ENCODE measurements at regions not wholly inside any gene's neighbourhood (a gene's known extent, or its start where the extent isn't known, plus 50 kb on each side); places are given as distances from the start of the nearest gene placed in this dataset.
"Not testable (repeated sequence)": the region's sequence is repeated elsewhere in the genome, so short reads cannot be mapped to it uniquely, and the experiment has no call there.

GRCh38 chr10:78435484-78436221 is 402.0 kb downstream of the RPS24 start:
- no peak for DNase-seq (ENCODE audit: low spot score)
- intact Hi-C loops (cut with micrococcal nuclease), result no loop called here
- H3K27ac Mint-ChIP-seq, result no peak overlapping the region
- no peaks in the 10 kb centered on the region for H3K36me3 Mint-ChIP-seq (ENCODE audit: low read depth)
- no peaks in the 10 kb centered on the region for H3K4me1 Mint-ChIP-seq (ENCODE audit: low read depth)
- H3K27me3 Mint-ChIP-seq (ENCODE audit: insufficient read depth), result peaks cover 2% of the 10 kb centered on the region
- no peaks in the 10 kb centered on the region for H3K9me3 Mint-ChIP-seq
- H3K4me3 Mint-ChIP-seq, result no peak overlapping the region

- Mint-ChIP-seq H3K9me3 (no peaks in the 10 kb centered on the region), H3K4me1 (ENCODE audit: low read depth) (no peaks in the 10 kb centered on the region), H3K36me3 (ENCODE audit: low read depth) (no peaks in the 10 kb centered on the region), H3K4me3 (no peak overlapping the region), H3K27ac (no peak overlapping the region), H3K27me3 (ENCODE audit: insufficient read depth) (peaks cover 2% of the 10 kb centered on the region)
- DNase-seq (ENCODE audit: low spot score), result no peak
- intact Hi-C loops (cut with micrococcal nuclease), result no loop called here
Observed at GRCh38 chr10:78436222-78436573, 402.5 kb downstream of the RPS24 start.

GRCh38 chr10:78436706-78437406 is 403.2 kb downstream of the RPS24 start:
- Mint-ChIP-seq H3K4me3 (no peak overlapping the region), H3K36me3 (ENCODE audit: low read depth) (no peaks in the 10 kb centered on the region), H3K4me1 (ENCODE audit: low read depth) (no peaks in the 10 kb centered on the region), H3K27ac (no peak overlapping the region), H3K9me3 (no peaks in the 10 kb centered on the region), H3K27me3 (ENCODE audit: insufficient read depth) (peaks cover 2% of the 10 kb centered on the region)
- intact Hi-C loops (cut with micrococcal nuclease), result no loop called here
- DNase-seq (ENCODE audit: low spot score), result no peak

GRCh38 chr10:78437407-78437768 is 403.7 kb downstream of the RPS24 start:
- no peaks in the 10 kb centered on the region for H3K36me3 Mint-ChIP-seq (ENCODE audit: low read depth)
- H3K9me3 Mint-ChIP-seq, result no peaks in the 10 kb centered on the region
- H3K4me3 Mint-ChIP-seq, result no peak overlapping the region
- H3K27ac Mint-ChIP-seq, result no peak overlapping the region
- no peaks in the 10 kb centered on the region for H3K27me3 Mint-ChIP-seq (ENCODE audit: insufficient read depth)
- DNase-seq (ENCODE audit: low spot score), result no peak
- intact Hi-C loops (cut with micrococcal nuclease), result no loop called here
- H3K4me1 Mint-ChIP-seq (ENCODE audit: low read depth), result no peaks in the 10 kb centered on the region

DNA sequence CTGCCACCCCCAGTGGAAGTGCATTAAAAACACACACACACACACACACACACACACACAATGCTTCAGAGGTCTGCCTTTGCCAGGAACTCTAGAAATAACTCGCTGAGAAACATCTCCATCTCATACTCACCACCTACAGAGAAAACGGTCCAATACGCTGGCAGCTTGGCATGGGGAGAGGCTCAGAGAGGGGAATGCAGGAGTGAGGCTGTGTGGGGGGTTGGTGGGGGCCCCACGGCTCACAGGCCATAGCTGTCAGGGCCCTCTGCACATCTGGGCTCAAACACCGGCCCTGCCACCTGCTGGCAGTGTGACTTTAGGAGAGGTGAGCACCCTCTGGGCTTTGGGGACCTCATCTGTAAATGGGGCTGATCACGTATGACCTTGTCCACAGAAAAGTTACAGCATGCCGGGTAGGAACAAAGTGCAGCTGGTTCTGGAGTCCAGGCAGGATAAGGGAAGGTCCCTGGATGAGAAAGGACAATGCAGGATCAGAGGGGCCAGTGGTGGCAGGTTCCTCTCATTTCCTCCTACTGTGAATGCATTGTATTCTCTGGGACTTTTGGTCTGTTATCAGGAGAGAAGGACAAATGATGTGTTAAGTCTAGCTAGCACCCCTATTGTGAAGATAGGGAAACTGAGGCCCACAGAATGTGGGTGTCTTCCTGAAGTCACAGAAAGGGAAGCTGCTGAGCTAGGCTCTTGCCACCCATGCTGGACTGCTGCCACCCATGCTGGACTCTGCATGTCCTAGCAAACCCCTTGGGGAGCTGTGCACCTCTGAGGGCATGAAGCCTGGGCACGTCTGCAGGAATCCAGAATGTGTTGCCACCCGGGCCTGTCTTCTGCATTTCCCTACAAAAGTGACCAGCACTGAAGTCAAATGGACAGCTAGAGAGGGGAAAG is 404.6 kb downstream of the RPS24 start:
- H3K4me1 Mint-ChIP-seq (ENCODE audit: low read depth), result no peaks in the 10 kb centered on the region
- no peak overlapping the region for H3K27ac Mint-ChIP-seq
- H3K9me3 Mint-ChIP-seq, result no peaks in the 10 kb centered on the region

DNA sequence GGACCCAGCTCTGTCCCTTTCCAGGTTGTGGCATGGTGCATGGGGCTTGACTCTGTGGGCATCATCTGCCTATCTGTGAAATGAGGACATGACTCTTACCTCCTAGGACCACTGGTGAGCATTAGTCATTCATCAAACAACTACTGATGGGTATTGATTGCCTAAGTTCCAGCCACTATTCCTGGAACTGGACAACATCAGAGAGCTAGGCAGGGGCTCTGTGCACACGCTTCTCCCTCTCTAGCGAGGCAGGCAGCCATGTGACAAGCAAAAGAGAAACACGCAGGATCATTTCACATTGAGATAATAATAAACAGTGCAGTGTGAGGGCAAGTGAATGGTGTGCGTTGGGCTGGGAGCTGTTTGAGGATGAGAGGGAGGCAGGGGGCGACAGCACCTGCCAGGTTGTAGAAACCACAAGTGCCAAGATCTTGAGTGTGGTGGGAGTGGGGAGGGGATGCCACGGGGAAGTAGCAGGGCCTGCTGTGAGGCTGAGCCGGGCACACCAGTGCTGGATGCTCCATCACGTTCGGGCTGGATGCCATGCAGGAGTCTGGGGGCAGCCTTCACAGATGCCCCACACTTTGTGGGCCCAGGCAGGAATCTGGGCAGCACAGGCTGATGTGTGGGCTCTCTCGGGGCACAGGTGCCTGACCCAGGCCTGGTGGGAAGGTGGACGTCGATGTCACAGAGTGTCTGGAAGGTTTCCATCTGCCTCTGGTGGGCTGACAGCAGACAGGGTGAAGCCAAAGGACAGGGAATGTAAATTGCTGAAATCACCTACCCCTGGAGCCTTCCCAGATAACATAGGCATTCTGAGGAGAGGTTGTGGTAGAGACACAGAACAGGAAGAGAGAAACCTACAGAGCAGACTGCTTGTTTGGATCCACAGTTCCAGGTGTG is 405.5 kb downstream of the RPS24 start:
- H3K36me3 Mint-ChIP-seq (ENCODE audit: low read depth), result no peaks in the 10 kb centered on the region
- H3K27ac Mint-ChIP-seq, result no peak overlapping the region
- H3K9me3 Mint-ChIP-seq, result no peaks in the 10 kb centered on the region
- no peaks in the 10 kb centered on the region for H3K4me1 Mint-ChIP-seq (ENCODE audit: low read depth)
- intact Hi-C loops (cut with micrococcal nuclease), result no loop called here
- no peak for DNase-seq (ENCODE audit: low spot score)
- peaks cover 2% of the 10 kb centered on the region for H3K27me3 Mint-ChIP-seq (ENCODE audit: insufficient read depth)
- H3K4me3 Mint-ChIP-seq, result no peak overlapping the region

More for the DNA sequence above, 404.6 kb downstream of the RPS24 start:
- Mint-ChIP-seq H3K27me3 (ENCODE audit: insufficient read depth) (no peaks in the 10 kb centered on the region), H3K36me3 (ENCODE audit: low read depth) (no peaks in the 10 kb centered on the region), H3K4me3 (no peak overlapping the region)
- peak; percentile 1 for DNase-seq (ENCODE audit: low spot score)
- intact Hi-C loops (cut with micrococcal nuclease), result no loop called here

GRCh38 chr10:78441010-78441409 is 407.3 kb downstream of the RPS24 start:
- Mint-ChIP-seq H3K4me3 (no peak overlapping the region), H3K36me3 (ENCODE audit: low read depth) (no peaks in the 10 kb centered on the region), H3K27ac (no peak overlapping the region), H3K9me3 (no peaks in the 10 kb centered on the region), H3K27me3 (ENCODE audit: insufficient read depth) (peaks cover 2% of the 10 kb centered on the region), H3K4me1 (ENCODE audit: low read depth) (no peaks in the 10 kb centered on the region)
- DNase-seq (ENCODE audit: low spot score), result no peak
- intact Hi-C loops (cut with micrococcal nuclease), result no loop called here

DNA sequence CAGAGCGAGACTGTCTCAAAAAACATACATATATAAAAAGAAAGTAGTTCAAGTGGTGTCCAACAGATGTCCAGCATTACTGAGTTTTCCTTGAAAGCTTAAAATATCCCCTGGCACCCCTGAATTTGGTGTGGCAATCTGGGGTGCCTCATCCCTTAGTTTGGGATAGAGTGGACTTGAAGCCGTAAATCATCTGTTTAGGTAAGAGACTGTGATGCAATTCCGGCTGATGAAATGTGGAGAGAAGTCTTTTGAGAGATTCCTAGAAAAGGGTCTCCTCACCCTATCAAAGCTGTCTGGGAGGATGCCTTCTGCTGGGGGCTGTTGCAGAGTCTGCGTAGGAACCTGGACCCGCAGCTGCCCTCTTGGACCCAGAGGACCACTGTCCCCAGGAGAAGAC is 408.0 kb downstream of the RPS24 start:
- Mint-ChIP-seq H3K27me3 (ENCODE audit: insufficient read depth) (peaks cover 2% of the 10 kb centered on the region), H3K4me3 (no peak overlapping the region), H3K36me3 (ENCODE audit: low read depth) (no peaks in the 10 kb centered on the region), H3K9me3 (no peaks in the 10 kb centered on the region), H3K27ac (no peak overlapping the region), H3K4me1 (ENCODE audit: low read depth) (no peaks in the 10 kb centered on the region)
- intact Hi-C loops (cut with micrococcal nuclease), result no loop called here
- no peak for DNase-seq (ENCODE audit: low spot score)

DNA sequence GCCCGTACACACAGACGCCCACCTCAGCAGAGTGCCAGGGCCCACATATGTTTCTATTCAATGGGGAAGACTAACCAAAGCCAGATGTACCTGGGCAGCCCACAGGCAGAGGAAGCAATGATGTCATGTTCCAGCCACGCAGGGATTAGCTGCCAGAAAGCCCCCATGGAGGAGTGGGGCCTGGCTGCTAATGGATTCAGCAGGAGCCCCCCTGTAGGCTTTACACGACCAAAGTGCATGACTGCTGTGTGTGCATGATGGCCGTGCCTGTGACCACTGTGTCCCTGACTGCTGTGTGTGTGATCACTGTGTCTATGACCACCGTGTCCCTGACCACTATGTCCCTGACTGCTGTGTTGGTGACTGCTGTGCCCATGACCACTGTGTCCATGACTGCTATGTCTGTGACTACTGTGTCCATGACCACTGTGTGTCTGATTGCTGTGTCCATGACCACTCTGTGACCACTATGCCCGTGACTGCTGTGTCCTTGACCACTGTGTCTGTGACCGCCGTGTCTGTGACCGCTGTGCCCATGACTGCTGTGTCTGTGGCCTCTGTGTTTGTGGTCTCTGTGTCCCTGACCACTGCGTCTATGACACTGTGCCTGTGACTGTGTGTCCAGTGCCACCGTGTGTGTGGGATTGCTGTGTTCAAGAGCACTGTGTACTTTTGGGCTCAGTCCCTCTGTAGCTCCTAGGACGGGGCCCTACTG is 409.3 kb downstream of the RPS24 start:
- no peak overlapping the region for H3K4me3 Mint-ChIP-seq
- H3K27me3 Mint-ChIP-seq (ENCODE audit: insufficient read depth), result peaks cover 2% of the 10 kb centered on the region
- no peak overlapping the region for H3K27ac Mint-ChIP-seq
- H3K36me3 Mint-ChIP-seq (ENCODE audit: low read depth), result no peaks in the 10 kb centered on the region
- H3K4me1 Mint-ChIP-seq (ENCODE audit: low read depth), result no peaks in the 10 kb centered on the region
- H3K9me3 Mint-ChIP-seq, result no peaks in the 10 kb centered on the region
- DNase-seq (ENCODE audit: low spot score), result no peak
- intact Hi-C loops (cut with micrococcal nuclease), result no loop called here

DNA sequence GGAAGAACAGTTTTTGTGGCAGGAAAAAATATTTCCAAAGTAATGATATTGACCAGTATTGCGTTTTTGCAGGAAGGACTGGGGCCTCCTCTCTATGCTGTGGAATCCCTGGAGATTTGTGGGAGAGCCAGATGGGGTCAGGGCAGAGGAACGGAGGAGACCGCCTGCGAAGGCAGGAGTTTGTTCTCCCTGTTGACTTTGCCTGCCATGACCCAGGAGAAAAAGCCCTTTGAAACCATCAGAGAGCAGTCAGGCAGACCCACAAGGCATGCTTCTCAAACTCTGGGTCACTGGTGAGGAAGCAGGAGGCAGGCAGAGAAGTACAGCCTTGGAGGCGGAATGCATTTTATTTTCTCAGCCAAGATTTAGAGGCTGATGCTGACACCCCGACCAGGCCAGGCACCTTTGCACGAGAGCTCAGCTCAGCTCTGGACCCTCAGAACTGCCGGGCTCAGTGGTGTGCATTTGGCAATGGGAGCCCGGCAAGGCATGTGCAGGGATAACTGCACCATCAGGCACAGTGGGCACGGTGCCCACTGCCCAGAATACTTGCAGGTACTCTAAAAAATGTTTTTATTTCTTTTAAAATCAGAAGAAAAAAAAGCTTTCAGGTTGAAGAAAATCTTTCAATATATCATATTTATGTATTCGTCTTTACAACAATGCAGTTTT is 410.4 kb downstream of the RPS24 start:
- no peak for DNase-seq (ENCODE audit: low spot score)
- no peaks in the 10 kb centered on the region for H3K36me3 Mint-ChIP-seq (ENCODE audit: low read depth)
- H3K27me3 Mint-ChIP-seq (ENCODE audit: insufficient read depth), result peaks cover 2% of the 10 kb centered on the region
- no peaks in the 10 kb centered on the region for H3K4me1 Mint-ChIP-seq (ENCODE audit: low read depth)
- no peak overlapping the region for H3K27ac Mint-ChIP-seq
- no peaks in the 10 kb centered on the region for H3K9me3 Mint-ChIP-seq
- intact Hi-C loops (cut with micrococcal nuclease), result no loop called here
- no peak overlapping the region for H3K4me3 Mint-ChIP-seq

- intact Hi-C loops (cut with micrococcal nuclease); H3K27ac Mint-ChIP-seq; H3K36me3 Mint-ChIP-seq (ENCODE audit: low read depth); H3K9me3 Mint-ChIP-seq; H3K4me1 Mint-ChIP-seq (ENCODE audit: low read depth); H3K27me3 Mint-ChIP-seq (ENCODE audit: insufficient read depth); H3K4me3 Mint-ChIP-seq; DNase-seq (ENCODE audit: low spot score): not testable (repeated sequence)
Observed at GRCh38 chr10:78444741-78445140, 411.1 kb downstream of the RPS24 start.

Data from activated T-helper 1 cell treated with anti-CD3 and anti-CD28 coated beads, Interleukin-12 subunit alpha, Interleukin-12 subunit beta, Interleukin-2, Interleukin-4 antibody, amounts not matched to agents 30 ng/mL and 10 ng/mL and 1 ng/mL, durations not matched to agents 14 hours and 24 hours and 36 hours (primary cell).